GM23338 (cell line): ENCODE measurements at regions not wholly inside any gene's neighbourhood (a gene's known extent, or its start where the extent isn't known, plus 50 kb on each side); places are given as distances from the start of the nearest gene placed in this dataset.

Source experiments
- ATAC-seq: fragments of 200-7000 bp; cut with Tn5 transposase; 3 replicates; pipeline ENCODE4 v1.9.1; 2020
- DNase-seq: peaks from one replicate; pipeline ENCODE4 v3.0.0-alpha.2; 2015; ENCODE audit warnings: low spot score
- H2AFZ ChIP-seq: fragments of 200-600 bp; sonication (generic); 2 replicates; pipeline ENCODE4 v1.8.0; 2016; ENCODE audit warnings: antibody characterized with exemption, mild to moderate bottlenecking, moderate library complexity
- H3F3A ChIP-seq: fragments of 200-600 bp; sonication (generic); replicated peaks from 2 replicates; pipeline ENCODE4 v1.8.0; 2017; ENCODE audit warnings: antibody characterized with exemption, mixed run types, low read depth
- H3K27ac ChIP-seq: fragments of 200-600 bp; sonication (generic); 2 replicates; pipeline ENCODE4 v1.6.1; 2016; ENCODE audit warnings: low read depth
- H3K27me3 ChIP-seq: fragments of 200-600 bp; sonication (generic); 2 replicates; pipeline ENCODE4 v1.8.0; 2016; ENCODE audit warnings: mild to moderate bottlenecking, mixed run types, moderate library complexity; ENCODE audit not compliant: insufficient read depth
- H3K36me3 ChIP-seq: fragments of 200-600 bp; sonication (generic); 2 replicates; pipeline ENCODE4 v1.8.0; 2016; ENCODE audit warnings: mild to moderate bottlenecking; ENCODE audit not compliant: insufficient read depth
- H3K4me1 ChIP-seq: fragments of 200-600 bp; sonication (generic); 2 replicates; pipeline ENCODE4 v1.8.0; 2016; ENCODE audit warnings: mild to moderate bottlenecking, moderate library complexity; ENCODE audit not compliant: insufficient read depth
- H3K4me2 ChIP-seq: fragments of 200-600 bp; sonication (generic); 2 replicates; pipeline ENCODE4 v1.7.1; 2017; ENCODE audit warnings: mixed run types
- H3K4me3 ChIP-seq: fragments of 200-600 bp; sonication (generic); 2 replicates; pipeline ENCODE4 v1.6.1; 2016; ENCODE audit warnings: mixed run types
- H3K79me2 ChIP-seq: fragments of 200-600 bp; sonication (generic); replicated peaks from 2 replicates; pipeline ENCODE4 v1.8.0; 2017; ENCODE audit warnings: mild to moderate bottlenecking; ENCODE audit not compliant: insufficient read depth
- H3K9me2 ChIP-seq: fragments of 200-600 bp; sonication (generic); 2 replicates; pipeline ENCODE4 v1.8.0; 2017; ENCODE audit not compliant: insufficient read depth
- H4K20me1 ChIP-seq: fragments of 200-600 bp; sonication (generic); replicated peaks from 2 replicates; pipeline ENCODE4 v1.8.0; 2017; ENCODE audit warnings: mild to moderate bottlenecking; ENCODE audit not compliant: insufficient read depth
- H3K27ac Mint-ChIP-seq: 2 replicates; pipeline ENCODE4 v1.8.0; 2020; ENCODE audit warnings: inconsistent platforms, mild to moderate bottlenecking, moderate library complexity, mixed read lengths
- H3K27me3 Mint-ChIP-seq: 3 replicates; pipeline ENCODE4 v1.8.0; 2022; ENCODE audit warnings: low read depth, mild to moderate bottlenecking, moderate library complexity, mixed read lengths, inconsistent platforms; ENCODE audit not compliant: insufficient read depth, poor library complexity
- H3K36me3 Mint-ChIP-seq: 3 replicates; pipeline ENCODE4 v1.8.0; 2021; ENCODE audit warnings: low read depth, mild to moderate bottlenecking, inconsistent platforms, moderate library complexity, mixed read lengths
- H3K4me1 Mint-ChIP-seq: 3 replicates; pipeline ENCODE4 v1.8.0; 2020; ENCODE audit warnings: mild to moderate bottlenecking, inconsistent platforms, mixed read lengths
- H3K4me3 Mint-ChIP-seq: 3 replicates; pipeline ENCODE4 v1.8.0; 2021; ENCODE audit warnings: moderate library complexity, mild to moderate bottlenecking, inconsistent platforms, mixed read lengths
- H3K9me3 Mint-ChIP-seq: 3 replicates; pipeline ENCODE4 v1.8.0; 2020; ENCODE audit warnings: moderate library complexity, mild to moderate bottlenecking, inconsistent platforms, mixed read lengths
- CREB1 ChIP-seq: fragments of 250-450 bp; sonication (Bioruptor Pico); IDR thresholded peaks from 2 replicates; pipeline ENCODE4 v1.5.0; 2020; ENCODE audit warnings: low read depth, mild to moderate bottlenecking, moderate library complexity
- CTCF ChIP-seq, 2 experiments: fragments of 200-600 bp in 1 of 2; sonication (generic) in 1 of 2; conservative IDR thresholded peaks; 2 replicates each; pipeline versions ENCODE4 v1.5.1 to v1.6.1; 2016 to 2017; ENCODE audit warnings: antibody characterized with exemption in 2 of 2, low read depth in 2 of 2, mild to moderate bottlenecking in 2 of 2, moderate library complexity in 1 of 2
- ETS1 ChIP-seq: IDR thresholded peaks from 2 replicates; pipeline ENCODE4 v1.6.1; 2016; ENCODE audit warnings: antibody characterized with exemption
- EZH2 ChIP-seq: fragments of 200-600 bp; sonication (generic); IDR thresholded peaks from one replicate; pipeline ENCODE4 v1.8.0; 2017; ENCODE audit warnings: antibody characterized with exemption, mild to moderate bottlenecking, low read depth; ENCODE audit not compliant: unreplicated experiment
- EZH2phosphoT487 ChIP-seq: fragments of 200-600 bp; sonication (generic); IDR thresholded peaks from one replicate; pipeline ENCODE4 v1.8.1; 2018; ENCODE audit warnings: antibody characterized with exemption; ENCODE audit not compliant: unreplicated experiment
- JUNB ChIP-seq: IDR thresholded peaks from one replicate; pipeline ENCODE4 v1.6.1; 2016; ENCODE audit warnings: antibody characterized with exemption; ENCODE audit not compliant: unreplicated experiment
- NANOG ChIP-seq: IDR thresholded peaks from 2 replicates; pipeline ENCODE4 v1.6.1; 2016; ENCODE audit warnings: antibody characterized with exemption, borderline replicate concordance
- POLR2AphosphoS5 ChIP-seq: IDR thresholded peaks from 2 replicates; pipeline ENCODE4 v1.6.1; 2016; ENCODE audit warnings: antibody characterized with exemption, low read depth
- REST ChIP-seq: IDR thresholded peaks from one replicate; pipeline ENCODE4 v1.6.1; 2018; ENCODE audit warnings: antibody characterized with exemption; ENCODE audit not compliant: unreplicated experiment
- STAT1 ChIP-seq: IDR thresholded peaks from one replicate; pipeline ENCODE4 v1.6.1; 2016; ENCODE audit warnings: antibody characterized with exemption; ENCODE audit not compliant: unreplicated experiment
- ZNF114 ChIP-seq: fragments of 250-450 bp; sonication (Bioruptor Pico); IDR thresholded peaks from 2 replicates; pipeline ENCODE4 v1.5.0; 2020; ENCODE audit warnings: mild to moderate bottlenecking, moderate library complexity
- ZNF331 ChIP-seq: fragments of 250-450 bp; sonication (Bioruptor Pico); IDR thresholded peaks from 2 replicates; pipeline ENCODE4 v1.5.0; 2020; ENCODE audit warnings: low read depth, mild to moderate bottlenecking, moderate library complexity
- ZNF462 ChIP-seq: fragments of 250-450 bp; sonication (Bioruptor Pico); IDR thresholded peaks from 2 replicates; pipeline ENCODE4 v1.5.0; 2020; ENCODE audit warnings: mild to moderate bottlenecking, moderate library complexity

GRCh38 chr6:164308339-164308738 lies 893.8 kb downstream of the QKI start:
- Mint-ChIP-seq H3K4me3 (no peak overlapping the region), H3K27ac (no peak overlapping the region), H3K4me1 (no peaks in the 10 kb centered on the region), H3K36me3 (no peaks in the 10 kb centered on the region), H3K27me3 (peaks cover 3% of the 10 kb centered on the region), H3K9me3 (peaks cover 11% of the 10 kb centered on the region; the same call in 2 of the 3 replicates)
- ATAC-seq (no peak), DNase-seq (no peak)
- Histone ChIP-seq H3K27me3 (no peaks in the 10 kb centered on the region), H3K79me2 (no peaks in the 10 kb centered on the region), H3F3A (no peaks in the 10 kb centered on the region), H3K4me2 (no peak overlapping the region), H3K27ac (no peak overlapping the region), H2AFZ (no peak overlapping the region), H3K4me1 (no peaks in the 10 kb centered on the region), H3K4me3 (no peak overlapping the region), H3K36me3 (peaks cover 4% of the 10 kb centered on the region), H4K20me1 (no peaks in the 10 kb centered on the region), H3K9me2 (0 out of 2 replicates have a peak, but pooled peaks cover under 1% of the 10 kb centered on the region)
- TF ChIP-seq POLR2AphosphoS5, result no peak
- TF ChIP-seq NANOG, result no peak
- TF ChIP-seq CREB1 (CRISPR knock-in tag), result no peak
- no peak for TF ChIP-seq EZH2
- TF ChIP-seq CTCF (conservative IDR thresholded peaks at IDR 0.05; ENCODE audit: low read depth in 2 of 2), result no peak
- TF ChIP-seq ZNF462 (CRISPR knock-in tag), result no peak
- TF ChIP-seq JUNB, result no peak
- TF ChIP-seq STAT1, result no peak
- no peak for TF ChIP-seq ETS1
- TF ChIP-seq EZH2phosphoT487, result no peak
- no peak for TF ChIP-seq ZNF114 (CRISPR knock-in tag)
- no peak for TF ChIP-seq REST
- TF ChIP-seq ZNF331 (CRISPR knock-in tag), result no peak
